Fibroblast of skin of back (primary cell): ENCODE measurements at regions not wholly inside any gene's neighbourhood (a gene's known extent, or its start where the extent isn't known, plus 50 kb on each side); places are given as distances from the start of the nearest gene placed in this dataset.

Source experiments
- DNase-seq: peaks from one replicate; pipeline ENCODE4 v3.0.0-alpha.2; 2013

DNA sequence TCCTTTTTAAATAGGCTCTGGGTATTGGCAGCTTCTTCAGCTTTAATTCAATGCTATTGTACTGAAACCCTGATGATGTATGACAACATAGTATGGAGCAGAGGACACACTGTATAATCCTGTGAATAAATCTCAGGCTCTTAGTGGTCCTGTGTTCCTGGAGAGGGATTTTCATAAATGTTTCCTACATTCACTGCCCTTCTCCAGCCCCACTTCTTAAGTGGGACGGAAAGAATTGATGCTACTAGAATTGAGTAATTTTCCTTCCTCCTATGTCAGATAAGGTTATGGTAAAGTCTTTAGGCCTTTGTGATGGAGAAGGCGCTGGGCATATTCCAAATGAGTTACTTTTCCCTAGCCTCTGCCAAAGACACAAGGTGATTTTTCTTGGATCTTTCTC, 779.4 kb downstream of the TNS3 start:
- no peak for DNase-seq

- peak; percentile 57 for DNase-seq
Observed at GRCh38 chr7:46791188-46791587, 790.7 kb downstream of the TNS3 start.

GRCh38 chr7:46786995-46787394, 794.9 kb downstream of the TNS3 start:
- DNase-seq = no peak

DNA sequence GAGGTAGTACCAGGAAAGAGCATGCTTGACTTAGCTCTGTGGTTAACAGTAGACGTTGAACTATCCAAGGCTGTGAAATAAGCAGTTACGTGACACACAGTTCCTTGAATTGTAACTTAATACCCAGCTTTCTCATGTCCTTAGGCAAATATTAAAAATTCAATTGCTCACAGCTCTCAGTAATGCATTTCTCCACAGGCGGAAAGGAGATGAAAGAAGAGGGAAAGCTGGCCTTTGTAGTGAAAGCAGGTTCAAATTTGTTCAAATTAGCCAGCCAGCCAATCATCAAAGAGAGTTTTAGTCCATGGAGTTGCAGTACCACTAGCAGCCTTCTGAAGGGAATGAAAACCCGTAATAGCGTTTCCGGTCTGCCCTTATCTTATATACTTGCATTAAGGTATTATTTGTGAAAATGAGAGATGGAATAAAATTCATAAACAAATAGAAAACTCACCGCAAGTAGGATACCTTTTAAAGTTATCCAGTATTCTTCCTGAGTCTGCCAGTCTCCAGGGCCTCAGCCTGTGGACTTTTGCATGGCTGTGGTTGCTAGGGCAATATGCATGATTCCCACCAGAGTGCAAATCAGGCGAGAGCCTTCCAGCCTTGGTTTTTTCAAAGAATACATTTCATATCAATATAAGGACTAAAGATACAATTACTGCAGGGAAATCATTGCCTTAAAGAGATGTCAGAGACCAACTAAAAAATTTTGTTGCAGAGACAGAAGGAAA, 795.5 kb downstream of the TNS3 start:
- DNase-seq = peak; percentile 75

GRCh38 chr7:46784732-46785131, 797.2 kb downstream of the TNS3 start:
- DNase-seq = peak; percentile 60

- DNase-seq = peak; percentile 69
Observed at GRCh38 chr7:46781901-46782439, 799.9 kb downstream of the TNS3 start.

- no peak for DNase-seq
Observed at GRCh38 chr7:46776790-46777189, 805.1 kb downstream of the TNS3 start.

DNA sequence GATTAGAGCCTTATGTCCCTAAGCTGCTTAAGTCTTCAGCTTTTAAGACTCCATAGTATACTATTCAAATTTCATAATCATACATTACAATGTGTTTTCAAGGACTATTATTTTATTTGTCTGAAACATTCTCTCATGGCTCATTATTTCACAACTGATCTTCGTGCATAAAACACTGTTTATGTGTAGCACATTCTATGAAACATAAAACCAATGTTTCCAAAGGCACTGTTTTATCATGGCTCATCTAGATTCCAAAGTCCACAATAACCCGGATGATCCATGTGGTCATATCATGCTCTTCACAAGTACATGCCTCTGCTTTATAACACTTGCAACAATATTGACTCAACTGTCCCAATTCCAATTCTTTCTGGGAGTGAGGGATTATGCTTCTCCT, 806.1 kb downstream of the TNS3 start:
- no peak for DNase-seq

DNA sequence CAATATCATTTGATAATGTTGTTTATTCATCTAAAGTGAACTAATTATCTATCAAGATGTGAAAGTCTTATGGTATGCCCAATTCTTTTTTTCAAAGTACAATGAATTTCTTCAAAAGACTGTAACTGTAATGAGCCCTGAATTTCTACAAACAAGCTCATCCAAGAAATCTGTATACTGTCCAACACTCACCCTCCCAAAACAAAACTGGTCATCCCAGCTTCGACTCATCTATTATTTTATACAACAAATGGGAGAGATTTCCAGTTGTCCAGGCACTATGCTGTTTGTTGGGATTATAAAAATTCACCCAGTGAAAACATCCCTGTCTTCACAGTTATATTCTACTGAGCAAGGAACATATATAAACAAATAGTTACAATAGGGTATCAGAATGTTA, 806.9 kb downstream of the TNS3 start:
- DNase-seq = no peak

GRCh38 chr7:46774515-46774914, 807.4 kb downstream of the TNS3 start:
- no peak for DNase-seq

- DNase-seq = peak; percentile 30
Observed at GRCh38 chr7:46772776-46773175, 809.1 kb downstream of the TNS3 start.

DNA sequence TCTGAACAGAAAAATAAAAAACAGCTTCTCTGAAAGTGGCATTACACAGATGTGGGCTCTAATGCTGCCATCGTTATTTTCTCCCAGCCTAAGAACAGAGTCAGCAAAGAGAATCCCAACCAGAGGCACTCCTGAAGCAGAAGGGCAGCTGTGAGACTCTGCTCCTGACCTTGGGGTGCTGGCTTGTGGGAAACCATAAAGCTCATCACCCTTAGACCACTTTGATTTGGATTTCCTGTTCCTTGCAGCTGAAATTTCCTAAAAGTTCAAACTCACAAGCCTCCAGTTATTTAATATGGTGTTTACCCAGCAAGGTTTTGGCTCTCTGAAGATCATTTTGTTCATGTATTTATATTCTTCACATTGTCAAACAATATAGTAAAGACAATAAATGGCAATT, 814.8 kb downstream of the TNS3 start:
- no peak for DNase-seq

DNA sequence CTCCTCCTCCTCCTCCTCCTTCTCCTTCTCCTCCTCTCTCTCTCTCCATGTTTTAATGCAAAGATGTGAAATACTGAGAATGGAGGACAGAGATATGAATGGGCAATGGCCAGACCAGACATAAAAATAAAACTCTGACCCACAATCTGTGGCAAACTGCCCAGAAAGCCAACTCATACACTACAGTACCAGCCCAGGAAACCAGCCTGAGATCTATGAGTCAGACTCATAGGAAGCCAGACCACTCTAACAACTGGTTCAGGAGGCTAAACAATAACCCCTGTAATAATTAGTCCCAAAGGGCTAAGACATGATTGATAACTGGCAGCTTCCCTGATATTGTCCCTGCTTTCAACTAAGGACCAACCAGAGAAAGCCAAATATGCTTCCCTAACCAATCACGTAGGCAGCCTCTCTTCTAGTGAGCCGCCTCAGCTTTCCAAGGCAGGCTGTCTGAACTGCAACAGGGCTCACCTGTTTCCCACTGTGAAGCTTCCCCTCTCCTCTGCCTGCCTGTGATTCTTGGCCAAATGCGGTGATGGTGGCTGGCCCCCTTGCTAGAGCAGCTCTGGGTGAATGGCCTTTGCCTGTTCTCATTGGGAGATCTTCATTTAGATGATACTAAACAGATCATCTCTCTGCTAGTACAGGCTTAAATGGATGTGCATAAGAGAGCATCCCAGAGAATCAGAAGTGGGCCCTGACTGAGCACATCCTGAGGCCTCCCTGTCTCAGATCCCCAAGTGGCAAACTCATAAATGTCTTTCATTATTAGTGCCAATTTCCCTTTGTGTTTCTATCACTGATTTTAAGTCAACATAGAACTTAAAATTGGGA, 817.6 kb downstream of the TNS3 start:
- peak; percentile 99 for DNase-seq

GRCh38 chr7:46763344-46763743, 818.6 kb downstream of the TNS3 start:
- no peak for DNase-seq

DNA sequence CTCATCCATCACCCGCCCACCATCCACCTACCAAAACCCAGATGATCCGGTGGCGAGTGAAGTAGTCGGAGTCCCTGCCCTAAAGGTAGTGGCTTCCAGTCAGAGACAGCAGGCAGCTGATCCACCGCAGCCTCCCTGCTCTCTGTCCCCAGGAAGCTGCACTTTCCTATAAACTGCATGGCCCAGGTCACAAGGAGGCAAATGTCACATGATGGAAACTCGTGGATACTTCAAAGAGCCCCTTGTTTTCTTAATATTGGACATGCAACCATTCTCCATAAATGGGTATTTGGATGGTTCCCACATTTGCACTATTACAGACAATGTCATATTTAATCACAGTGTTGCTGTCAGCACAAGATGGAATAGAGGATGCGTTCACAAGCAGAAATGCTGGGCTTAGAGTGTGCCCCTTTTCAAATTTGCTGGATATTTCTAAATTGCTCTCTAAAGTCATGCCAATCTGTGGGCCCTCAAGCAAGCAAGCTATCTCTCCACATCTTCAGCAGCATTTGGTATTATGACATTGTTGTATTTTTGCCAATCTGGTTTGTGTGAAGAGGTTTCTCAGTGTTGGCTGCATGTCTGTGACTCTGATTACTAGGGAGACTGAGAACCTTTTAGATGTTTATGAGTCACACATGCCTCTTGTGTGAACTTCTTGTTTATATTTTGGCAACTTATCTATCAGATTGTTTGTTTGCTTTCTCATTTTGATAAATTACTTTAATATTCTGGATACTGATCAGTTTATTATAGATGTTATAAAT, 822.0 kb downstream of the TNS3 start:
- DNase-seq = peak; percentile 61

DNA sequence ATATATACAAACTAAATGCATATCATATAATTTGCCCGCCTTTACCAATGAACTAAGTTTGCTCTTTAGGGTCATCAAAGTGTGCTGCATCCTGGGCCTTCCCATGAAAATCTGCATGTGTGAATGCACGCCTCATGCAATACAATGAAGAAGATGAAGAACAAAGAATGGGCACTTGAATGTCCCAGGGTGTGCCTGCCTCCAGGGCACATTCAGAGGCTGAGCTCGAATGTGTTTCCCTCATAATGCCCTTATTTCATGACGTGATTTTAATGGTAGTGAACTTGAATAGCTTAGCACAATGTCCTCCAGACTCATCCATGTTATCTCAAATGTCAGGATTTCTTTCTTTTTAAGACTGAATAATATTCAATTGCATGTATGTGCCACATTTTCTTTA, 824.9 kb downstream of the TNS3 start:
- DNase-seq = no peak

DNA sequence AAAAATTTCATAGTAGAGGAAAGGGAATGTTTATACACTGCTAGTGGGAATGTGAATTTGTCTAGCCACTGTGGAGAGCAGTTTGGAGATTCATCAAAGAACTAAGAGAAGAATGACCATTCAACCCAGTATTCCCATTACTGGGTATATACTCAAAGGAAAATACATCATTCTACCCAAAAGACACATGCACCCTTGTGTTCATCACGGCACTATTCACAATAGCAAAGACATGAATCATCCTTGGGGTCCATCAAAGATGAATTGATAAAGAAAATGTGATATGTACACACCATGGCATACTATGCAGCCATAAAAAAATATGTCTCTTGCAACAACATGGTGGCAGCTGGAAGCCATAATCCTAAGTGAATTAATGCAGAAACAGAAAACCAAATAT, 825.7 kb downstream of the TNS3 start:
- DNase-seq = no peak

GRCh38 chr7:46755120-46756034, 826.5 kb downstream of the TNS3 start:
- DNase-seq = peak; percentile 40

GRCh38 chr7:46754140-46754720, 827.7 kb downstream of the TNS3 start:
- peak; percentile 90 for DNase-seq

DNA sequence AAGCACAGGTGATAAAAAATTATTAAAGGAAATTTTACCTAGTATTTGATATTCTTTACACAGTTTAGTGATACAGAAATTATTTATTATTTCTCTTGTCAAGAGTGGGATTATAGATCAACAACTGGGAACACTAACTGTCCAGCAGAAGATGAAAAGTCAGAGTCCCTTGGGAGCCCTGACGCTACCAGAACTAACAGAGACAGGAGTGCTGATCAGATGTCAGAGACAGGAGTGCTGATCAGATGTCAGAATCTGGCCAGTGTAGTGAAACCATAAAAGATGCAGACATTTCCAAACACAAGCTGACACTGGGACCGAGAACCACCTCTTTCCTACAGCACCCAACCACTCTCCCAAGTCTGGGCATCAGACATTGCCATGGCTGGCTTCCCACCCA, 828.2 kb downstream of the TNS3 start:
- no peak for DNase-seq

- DNase-seq = peak; percentile 96
Observed at GRCh38 chr7:46752881-46753366, 829.0 kb downstream of the TNS3 start.
